Spleen (tissue), 11 donors: ENCODE measurements at regions not wholly inside any gene's neighbourhood (a gene's known extent, or its start where the extent isn't known, plus 50 kb on each side); places are given as distances from the start of the nearest gene placed in this dataset.

Source experiments
- DNase-seq: peaks from one replicate; pipeline ENCODE4 v3.0.0-alpha.2; 2020
- H3K27ac ChIP-seq, 8 donors: fragments of 200-600 bp; sonication (generic) in 7 of 8; 1 replicate in 4 of 8; 2 replicates in 4 of 8; pipeline versions ENCODE4 v1.5.0 to v1.8.0; 2016 to 2021; ENCODE audit warnings: inconsistent platforms in 4 of 8, mild to moderate bottlenecking in 4 of 8, moderate library complexity in 1 of 8
- H3K27me3 ChIP-seq, 7 donors: fragments of 200-600 bp; sonication (generic) in 6 of 7; replicated peaks in 1 of 7; 1 replicate in 4 of 7; 2 replicates in 3 of 7; pipeline versions ENCODE4 v1.5.0 to v1.8.0; 2016 to 2021; ENCODE audit warnings: inconsistent platforms in 3 of 7, mild to moderate bottlenecking in 1 of 7
- H3K36me3 ChIP-seq, 6 donors: fragments of 200-600 bp; sonication (generic) in 5 of 6; 1 replicate in 4 of 6; 2 replicates in 2 of 6; pipeline versions ENCODE4 v1.5.0 to v1.8.0; 2016 to 2021; ENCODE audit warnings: inconsistent platforms in 2 of 6
- H3K4me1 ChIP-seq, 6 donors: fragments of 200-600 bp; sonication (generic) in 5 of 6; 1 replicate in 3 of 6; 2 replicates in 3 of 6; pipeline versions ENCODE4 v1.5.0 to v1.8.0; 2016 to 2021; ENCODE audit warnings: inconsistent platforms in 3 of 6
- H3K4me3 ChIP-seq, 8 donors: fragments of 200-600 bp; sonication (generic) in 7 of 8; 1 replicate in 4 of 8; 2 replicates in 4 of 8; pipeline versions ENCODE4 v1.5.0 to v1.8.0; 2016 to 2021; ENCODE audit warnings: inconsistent platforms in 4 of 8, mild to moderate bottlenecking in 4 of 8, moderate library complexity in 2 of 8
- H3K9me3 ChIP-seq, 8 donors: fragments of 200-600 bp; sonication (generic) in 7 of 8; 1 replicate in 4 of 8; 2 replicates in 4 of 8; pipeline versions ENCODE4 v1.5.0 to v1.8.0; 2016 to 2021; ENCODE audit warnings: inconsistent platforms in 4 of 8
- POLR2A ChIP-seq, 3 donors: fragments of 450-650 bp; IDR thresholded peaks; one replicate each; pipeline ENCODE4 v1.5.1; 2017; ENCODE audit warnings: antibody characterized with exemption in 3 of 3, mild to moderate bottlenecking in 1 of 3
- POLR2AphosphoS5 ChIP-seq, 3 donors: sonication (generic); formaldehyde crosslinking; IDR thresholded peaks; one replicate each; pipeline ENCODE4 v1.5.1; 2017; ENCODE audit warnings: antibody characterized with exemption in 3 of 3
- WGBS, 5 donors: extraction: QIAGEN DNeasy Blood & Tissue Kit in 3 of 5; methylation state at CpG; one replicate each; pipeline versions ENCODE4 v1.1.5 to v1.1.7; 2013 to 2018; 5-methylcytosine and 5-hydroxymethylcytosine counted together
- intact Hi-C: fragments of 100-400 bp; cut with DNase I; formaldehyde crosslinking; loops from one replicate; pipeline ENCODE4 v1.15.0; 2023; ENCODE audit warnings: low total_unique reads
- small RNA-seq, 4 donors: library from RNA; depleted of rRNA; stranded (forward); fragments of <200 nt; gene quantifications; one replicate each; pipeline ENCODE3, GENCODE V24; 2016
- TF ChIP-seq, protein P1 (sequence below), 11 experiments: fragments of 200-600 bp in 7 of 11; fragments of 450-650 bp in 4 of 11; sonication (generic) in 4 of 11; IDR thresholded peaks in 8 of 11; conservative IDR thresholded peaks in 3 of 11; 1 replicate in 7 of 11; 2 replicates in 4 of 11; pipeline versions ENCODE4 v1.4.0 to v1.8.0; 2016 to 2021; ENCODE audit warnings: antibody characterized with exemption in 11 of 11, inconsistent platforms in 4 of 11, mild to moderate bottlenecking in 1 of 11
- donor health status: healthy with polysubstance abuse.
- donor health status: DM: no; HTN: no; CAD: no; lungs with moderate emphysema.
- donor health status: DM: no; HTN: no; CAD: no.
- donor health status: Bipolar disorder and iron deficiency.
- donor health status: healthy.
- donor health status: DM: no; HTN: no; CAD: no.
- donor health status: DM: yes; HTN: yes; CAD: no.

DNA sequence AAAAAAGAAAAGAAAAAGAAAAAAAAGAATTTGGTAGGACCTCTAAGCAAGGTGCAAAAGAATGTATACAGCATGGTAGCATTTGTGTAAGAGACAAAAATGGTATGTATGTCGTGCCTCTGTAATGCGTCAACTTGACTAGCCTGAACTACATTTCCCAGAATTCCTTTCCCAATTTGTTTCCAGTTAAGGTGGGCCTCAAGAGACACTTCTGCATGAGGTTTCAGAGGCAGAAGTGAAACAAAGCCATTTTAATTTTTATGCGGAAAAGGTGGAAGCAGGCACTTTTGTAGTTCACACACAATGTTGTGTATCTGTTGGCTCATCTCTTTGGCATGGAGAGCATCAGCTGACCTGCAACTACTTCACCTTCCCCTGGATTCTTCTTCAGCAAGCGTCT lies 56.5 kb upstream of the PAPOLG start:
- WGBS, 5 donors, result 79 to 82% (median 80%) methylated on average over 4 of the region's 4 CpGs
- intact Hi-C loops, result no loop called here
- no peaks in the 10 kb centered on the region for H3K9me3 ChIP-seq

DNA sequence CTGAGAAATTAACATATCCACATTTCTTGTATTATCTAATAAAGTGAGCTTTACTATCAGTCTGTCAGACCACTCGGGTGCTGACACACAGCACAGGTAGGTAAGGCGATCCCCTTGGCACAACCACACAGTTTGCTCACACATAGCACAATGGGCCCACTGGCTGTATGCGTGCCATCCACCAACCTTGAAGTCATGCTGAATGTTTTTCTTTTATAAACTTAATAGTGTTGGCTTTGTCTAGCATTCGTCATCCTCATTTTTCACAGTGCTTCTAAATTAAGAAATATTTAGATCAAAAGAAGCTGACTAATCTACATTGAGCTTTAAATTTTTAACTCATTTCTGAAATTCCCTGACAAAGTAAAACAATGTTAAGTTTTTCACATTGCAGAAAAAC lies 50.0 kb upstream of the PAPOLG start:
- intact Hi-C loops, result loop anchor here (5.0 kb wide), 1 partner anchor 291 kb away; no protein-coding TSS in a partner anchor
- H3K27ac ChIP-seq, result no peak overlapping the region
- no peak for DNase-seq

More for the DNA sequence above, 56.5 kb upstream of the PAPOLG start:
- no peak for TF ChIP-seq POLR2A (IDR thresholded peaks at IDR 0.05)
- TF ChIP-seq, protein P1, sequence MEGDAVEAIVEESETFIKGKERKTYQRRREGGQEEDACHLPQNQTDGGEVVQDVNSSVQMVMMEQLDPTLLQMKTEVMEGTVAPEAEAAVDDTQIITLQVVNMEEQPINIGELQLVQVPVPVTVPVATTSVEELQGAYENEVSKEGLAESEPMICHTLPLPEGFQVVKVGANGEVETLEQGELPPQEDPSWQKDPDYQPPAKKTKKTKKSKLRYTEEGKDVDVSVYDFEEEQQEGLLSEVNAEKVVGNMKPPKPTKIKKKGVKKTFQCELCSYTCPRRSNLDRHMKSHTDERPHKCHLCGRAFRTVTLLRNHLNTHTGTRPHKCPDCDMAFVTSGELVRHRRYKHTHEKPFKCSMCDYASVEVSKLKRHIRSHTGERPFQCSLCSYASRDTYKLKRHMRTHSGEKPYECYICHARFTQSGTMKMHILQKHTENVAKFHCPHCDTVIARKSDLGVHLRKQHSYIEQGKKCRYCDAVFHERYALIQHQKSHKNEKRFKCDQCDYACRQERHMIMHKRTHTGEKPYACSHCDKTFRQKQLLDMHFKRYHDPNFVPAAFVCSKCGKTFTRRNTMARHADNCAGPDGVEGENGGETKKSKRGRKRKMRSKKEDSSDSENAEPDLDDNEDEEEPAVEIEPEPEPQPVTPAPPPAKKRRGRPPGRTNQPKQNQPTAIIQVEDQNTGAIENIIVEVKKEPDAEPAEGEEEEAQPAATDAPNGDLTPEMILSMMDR (IDR thresholded peaks at IDR 0.05 in 8 of 11, conservative IDR thresholded peaks at IDR 0.05 in 3 of 11), result no peak
- no peak for DNase-seq
- H3K4me1 ChIP-seq, result no peaks in the 10 kb centered on the region
- H3K36me3 ChIP-seq, result no peaks in the 10 kb centered on the region
- no peak overlapping the region for H3K27ac ChIP-seq
- peaks cover 0 to 3% (median 0%) of the 10 kb centered on the region in 7 donors for H3K27me3 ChIP-seq
- H3K4me3 ChIP-seq, result no peak overlapping the region

More for the DNA sequence above, 50.0 kb upstream of the PAPOLG start:
- Histone ChIP-seq H3K27me3 (no peaks in the 10 kb centered on the region), H3K9me3 (no peaks in the 10 kb centered on the region), H3K4me3 (no peak overlapping the region), H3K4me1 (peaks cover 0 to 4% (median 0%) of the 10 kb centered on the region in 6 donors), H3K36me3 (no peaks in the 10 kb centered on the region)
- 80 to 92% (median 84%) methylated on average over 4 of the region's 4 CpGs for WGBS, 5 donors
- no peak for TF ChIP-seq POLR2AphosphoS5 (IDR thresholded peaks at IDR 0.05)
- TF ChIP-seq POLR2A (IDR thresholded peaks at IDR 0.05), result no peak
- TF ChIP-seq, protein P1 (IDR thresholded peaks at IDR 0.05 in 8 of 11, conservative IDR thresholded peaks at IDR 0.05 in 3 of 11), result no peak

Small RNA genes lying in the stretch of these regions (small RNA-seq; reads per million reads assigned to genes)
- gene RN7SL361P, result 0 to 0.08 (median 0) reads per million in 4 donors
